GM18520 (cell line): ENCODE measurements at regions not wholly inside any gene's neighbourhood (a gene's known extent, or its start where the extent isn't known, plus 50 kb on each side); places are given as distances from the start of the nearest gene placed in this dataset.
"Not testable (repeated sequence)": the region's sequence is repeated elsewhere in the genome, so short reads cannot be mapped to it uniquely, and the experiment has no call there.

Source experiments
- ATAC-seq: cut with Tn5 transposase; IDR thresholded peaks from one replicate; pipeline ENCODE4 v1.9.1; 2021; ENCODE audit not compliant: unreplicated experiment

DNA sequence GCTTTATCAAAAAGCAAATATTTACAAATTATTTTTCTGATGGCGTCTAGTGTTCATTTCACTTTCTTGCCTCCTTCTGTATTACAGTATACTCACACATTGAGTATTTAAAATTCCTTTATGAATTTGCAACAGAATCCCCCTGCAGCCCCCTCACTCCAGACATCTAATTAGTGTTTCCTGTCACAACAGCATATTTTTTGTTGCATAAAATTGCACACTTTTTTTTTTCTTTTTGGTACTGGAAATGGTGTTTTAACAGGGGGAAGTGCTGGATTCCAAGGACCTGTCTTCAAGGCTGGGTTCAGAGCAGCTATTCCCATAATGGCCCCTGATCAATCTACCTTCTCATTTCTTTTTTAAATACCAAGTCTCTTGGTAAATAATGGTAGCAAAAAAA, 184.3 kb upstream of the HMCN1 start:
- ATAC-seq: no peak

DNA sequence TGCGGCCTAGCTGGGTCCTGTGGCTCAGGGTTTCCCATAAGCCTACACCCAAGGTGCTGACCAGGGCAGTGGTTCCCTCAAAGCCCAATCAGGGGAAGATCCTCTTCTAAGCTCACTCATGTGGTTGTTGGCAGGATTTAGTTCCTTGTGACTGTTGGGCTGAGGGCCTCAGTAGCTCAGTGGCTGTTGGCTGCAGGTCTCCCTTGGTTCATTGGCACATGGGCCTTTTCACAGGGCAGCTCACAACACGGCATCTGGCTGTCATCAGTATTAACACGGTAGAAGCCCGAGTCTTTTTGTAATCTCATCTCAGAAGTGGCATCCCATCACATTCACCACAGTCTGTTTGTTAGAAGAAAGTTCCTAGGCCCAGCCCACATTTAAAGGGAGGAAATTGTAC, 188.2 kb upstream of the HMCN1 start:
- no peak for ATAC-seq

DNA sequence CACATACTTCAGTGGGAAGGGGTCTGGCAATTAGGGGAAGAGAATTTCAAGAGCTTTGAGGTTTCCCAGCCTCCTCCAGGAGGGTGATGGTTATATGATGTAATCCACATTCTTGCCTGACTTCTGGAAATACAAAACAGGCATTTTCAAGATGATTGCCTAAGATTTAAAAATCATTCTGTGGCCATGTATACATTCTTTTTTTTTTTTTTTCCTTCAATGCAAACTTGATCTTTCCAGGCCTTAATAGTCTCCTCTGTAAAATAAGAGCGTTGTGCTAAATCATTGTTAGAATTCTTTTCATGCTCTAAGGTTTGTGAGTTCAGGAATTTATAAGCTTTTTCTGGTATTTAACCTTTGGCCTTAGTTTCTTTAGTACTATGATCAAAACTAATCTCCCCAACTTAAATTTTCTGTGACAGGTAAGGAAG, 192.3 kb upstream of the HMCN1 start:
- no peak for ATAC-seq

DNA sequence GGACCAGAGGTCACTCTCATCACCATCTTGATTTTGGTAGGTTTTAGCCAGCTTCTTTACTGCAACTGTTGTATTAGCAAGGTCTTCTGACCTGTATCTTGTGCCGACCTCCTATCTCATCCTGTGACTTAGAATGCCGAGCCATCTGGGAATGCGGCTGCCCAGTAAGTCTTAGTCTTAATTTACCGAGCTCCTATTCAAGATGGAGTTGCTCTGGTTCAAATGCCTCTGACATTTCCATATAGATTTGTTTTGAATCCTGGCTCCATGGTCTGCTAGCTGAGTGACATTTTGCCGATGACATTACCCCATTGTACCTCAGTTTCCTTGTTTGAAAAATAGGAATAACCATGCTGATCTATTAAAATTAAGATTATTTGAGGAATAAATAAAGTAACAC, 193.9 kb upstream of the HMCN1 start:
- no peak for ATAC-seq

DNA sequence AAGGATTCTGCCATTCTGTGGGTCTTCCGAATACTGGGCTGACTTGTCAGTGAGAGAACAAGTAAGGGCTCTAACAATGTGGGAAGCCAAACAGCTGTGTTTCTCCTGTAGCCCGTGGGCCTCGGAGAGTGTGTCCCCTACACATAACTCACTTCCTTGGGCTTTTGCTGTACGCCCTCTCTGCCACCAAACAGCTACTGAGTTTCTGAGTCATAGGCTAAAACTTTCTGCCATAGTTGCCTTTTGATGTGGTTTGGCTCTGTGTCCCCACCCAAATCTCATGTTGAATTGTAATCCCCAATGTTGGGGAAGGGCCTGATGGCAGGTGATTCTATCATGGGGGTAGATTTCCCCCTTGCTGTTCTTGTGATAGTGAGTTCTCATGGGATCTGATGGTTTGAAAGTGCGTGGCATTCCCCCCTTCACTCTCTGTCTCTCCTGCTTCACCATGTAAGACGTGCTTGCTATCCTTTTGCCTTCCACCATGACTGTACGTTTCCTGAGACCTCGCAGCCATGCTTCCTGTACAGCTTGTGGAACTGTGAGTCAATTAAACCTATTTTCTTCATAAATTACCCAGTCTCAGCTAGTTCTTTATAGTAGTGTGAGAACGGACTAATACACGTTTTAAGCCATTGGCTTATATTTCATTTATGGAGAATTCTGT, 194.8 kb upstream of the HMCN1 start:
- no peak for ATAC-seq

DNA sequence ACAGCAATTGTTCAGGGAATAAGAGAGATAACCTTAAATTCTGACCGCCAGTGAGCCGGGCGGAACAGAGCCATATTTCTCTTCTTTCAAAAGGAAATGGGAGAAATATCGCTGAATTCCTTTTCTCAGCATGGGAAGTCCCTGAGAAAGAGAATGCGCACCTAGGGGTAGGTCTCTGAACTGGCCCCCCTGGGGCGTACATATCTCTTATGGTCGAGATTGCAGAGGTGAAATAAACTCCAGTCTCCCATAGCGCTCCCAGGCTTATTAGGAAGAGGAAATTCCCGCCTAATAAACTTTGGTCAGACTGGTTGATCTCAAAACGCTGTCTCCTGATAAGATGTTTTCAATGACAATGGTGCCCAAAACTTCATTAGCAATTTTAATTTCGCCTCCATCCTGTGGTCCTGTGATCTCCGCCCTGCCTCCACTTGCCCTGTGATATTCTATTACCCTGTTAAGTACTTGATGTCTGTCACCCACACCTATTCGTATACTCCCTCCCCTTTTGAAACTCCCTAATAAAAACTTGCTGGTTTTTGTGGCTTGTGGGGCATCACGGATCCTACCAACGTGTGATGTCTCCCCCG, 195.8 kb upstream of the HMCN1 start:
- not testable (repeated sequence) for ATAC-seq

DNA sequence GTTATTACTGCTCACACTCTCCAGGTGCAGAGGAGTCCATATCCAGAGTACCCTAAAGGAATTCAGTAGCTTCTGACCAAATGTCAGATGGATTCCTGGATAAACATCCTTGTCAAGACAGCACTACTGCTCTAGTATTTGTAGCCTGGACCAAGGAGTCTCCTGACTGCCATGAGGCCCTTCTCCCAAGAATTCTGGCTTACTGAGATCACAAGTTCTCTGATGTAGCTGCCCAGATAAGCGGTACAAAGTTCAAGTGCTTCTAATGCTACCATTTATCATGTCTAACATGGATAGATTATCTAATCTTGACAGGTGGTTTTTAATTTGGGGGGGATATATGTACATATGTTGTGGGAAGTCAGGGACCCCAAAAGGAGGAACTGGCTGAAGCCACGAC, 196.6 kb upstream of the HMCN1 start:
- ATAC-seq: no peak

DNA sequence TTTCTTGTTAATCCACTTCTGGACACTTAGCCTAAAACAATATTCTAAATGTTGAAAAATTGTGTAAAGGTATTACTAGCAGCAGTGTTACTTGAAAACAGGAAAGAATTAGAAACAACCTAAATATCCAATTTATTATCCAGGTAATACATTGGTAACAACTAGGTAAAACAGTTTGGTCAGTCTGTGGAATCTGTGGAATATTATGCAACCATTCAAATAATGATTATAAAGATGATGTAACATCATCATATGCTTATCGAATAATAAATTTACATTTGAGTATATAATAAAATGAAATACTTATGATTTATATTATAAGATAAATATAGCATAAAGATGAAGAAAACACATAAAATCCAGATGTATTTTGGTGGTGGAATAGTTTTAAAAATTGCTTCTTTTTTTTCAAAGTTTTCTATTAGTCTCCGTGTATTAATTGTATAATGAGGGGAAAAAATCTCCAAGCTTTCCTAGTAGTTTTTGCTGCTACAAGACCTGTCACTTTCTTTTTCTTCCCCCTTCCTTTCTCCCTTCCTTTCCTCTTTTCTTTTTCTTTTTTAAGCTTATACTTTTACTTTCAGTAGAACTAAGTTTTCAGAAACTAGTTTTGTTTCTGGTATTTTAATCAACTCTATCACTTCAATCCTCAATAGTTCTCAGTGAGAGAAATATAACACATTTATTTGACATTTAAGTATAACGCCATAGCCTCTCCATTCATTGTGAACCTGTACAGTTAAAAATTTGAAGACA, 197.8 kb upstream of the HMCN1 start:
- no peak for ATAC-seq

DNA sequence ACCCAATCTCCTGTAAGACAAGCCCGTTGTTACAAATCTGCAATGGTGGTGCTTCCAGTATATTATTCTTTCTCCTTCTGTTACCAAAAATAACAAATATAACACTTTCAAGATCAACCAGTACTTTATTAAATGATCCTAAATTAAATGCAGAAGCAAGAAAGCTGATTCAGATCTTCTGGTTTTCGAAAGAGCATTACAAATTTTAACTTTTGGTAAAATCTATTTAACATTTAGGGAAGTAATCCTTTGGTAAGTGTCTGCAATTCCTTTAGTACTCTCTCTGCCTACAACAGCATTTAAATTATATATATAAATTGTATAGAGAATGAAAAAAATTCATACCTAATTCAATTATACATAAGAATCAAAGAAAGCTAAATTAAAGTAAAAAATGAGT, 198.6 kb upstream of the HMCN1 start:
- ATAC-seq: no peak

DNA sequence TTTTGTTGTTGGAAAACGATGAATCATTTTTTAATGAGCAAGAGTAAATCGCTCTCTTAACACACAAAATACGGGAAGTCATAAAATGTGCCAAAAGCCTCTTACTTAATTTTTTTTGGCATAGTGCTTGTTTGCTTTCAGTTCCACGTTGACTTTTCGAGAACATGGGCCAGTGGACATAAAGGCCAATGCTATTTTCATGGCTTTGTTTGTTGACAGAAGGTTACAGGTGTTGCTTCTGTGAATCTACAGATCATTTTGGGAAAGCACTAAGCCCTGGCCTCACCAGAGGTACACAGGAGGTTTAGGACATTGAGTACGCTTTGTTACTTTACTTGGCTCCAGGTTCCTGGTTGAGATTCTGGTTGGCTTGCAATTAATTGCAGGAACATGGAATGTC, 199.4 kb upstream of the HMCN1 start:
- no peak for ATAC-seq

DNA sequence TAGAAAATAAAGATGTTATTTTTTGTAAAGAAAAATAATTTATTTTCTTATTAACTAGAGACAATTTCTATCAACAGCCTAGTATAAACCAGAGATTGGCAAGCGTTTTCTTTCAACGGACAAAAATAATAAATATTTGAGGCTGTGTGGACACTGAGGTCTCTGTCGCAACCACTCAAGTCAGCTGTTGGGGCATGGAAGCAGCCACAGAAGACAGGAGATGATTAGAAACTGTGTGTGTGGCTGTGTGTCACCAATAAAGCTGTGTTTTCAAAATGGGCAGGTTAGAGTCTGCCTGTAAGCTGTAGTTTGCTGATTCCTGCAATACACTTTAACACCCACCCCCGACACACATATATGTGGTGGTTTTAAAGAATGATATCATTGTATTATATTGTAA, 200.6 kb upstream of the HMCN1 start:
- no peak for ATAC-seq

DNA sequence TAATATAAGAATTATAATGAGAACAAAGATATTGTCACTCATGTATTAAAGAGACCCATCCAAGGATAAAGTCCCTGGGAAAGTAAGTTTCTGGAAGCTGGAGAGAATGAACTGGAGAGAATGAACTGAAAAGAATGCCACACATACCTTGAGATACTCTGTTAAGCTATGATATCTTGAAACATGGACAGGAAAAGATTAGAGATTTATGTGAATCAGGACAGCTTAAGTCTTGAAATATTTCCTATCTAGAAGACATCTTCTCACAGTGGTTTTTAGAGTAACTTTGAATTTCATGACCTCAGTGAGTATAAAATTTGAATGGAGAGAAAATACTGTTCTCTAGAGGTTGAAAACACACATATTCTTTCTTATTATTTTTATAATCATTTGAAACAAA, 201.3 kb upstream of the HMCN1 start:
- no peak for ATAC-seq

DNA sequence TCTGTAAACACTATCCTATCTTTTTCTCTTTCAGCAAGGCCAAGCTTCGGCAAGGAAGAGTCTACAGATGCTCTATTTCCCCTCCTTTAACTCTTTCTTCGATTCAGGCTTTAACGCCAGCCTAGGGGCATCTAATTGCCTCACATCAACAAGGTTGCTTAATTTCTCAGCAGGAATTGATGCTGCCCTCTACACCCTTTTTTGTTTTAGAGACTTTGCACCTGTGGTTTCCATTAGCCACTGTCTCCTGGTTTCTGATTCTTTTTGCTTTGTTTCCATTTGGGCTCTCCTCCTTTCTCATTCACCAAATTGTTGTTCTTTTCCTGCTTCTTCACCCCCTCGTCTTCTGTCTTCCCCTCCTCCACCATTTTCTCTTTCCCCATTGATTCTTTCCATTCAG, 202.4 kb upstream of the HMCN1 start:
- ATAC-seq: no peak

DNA sequence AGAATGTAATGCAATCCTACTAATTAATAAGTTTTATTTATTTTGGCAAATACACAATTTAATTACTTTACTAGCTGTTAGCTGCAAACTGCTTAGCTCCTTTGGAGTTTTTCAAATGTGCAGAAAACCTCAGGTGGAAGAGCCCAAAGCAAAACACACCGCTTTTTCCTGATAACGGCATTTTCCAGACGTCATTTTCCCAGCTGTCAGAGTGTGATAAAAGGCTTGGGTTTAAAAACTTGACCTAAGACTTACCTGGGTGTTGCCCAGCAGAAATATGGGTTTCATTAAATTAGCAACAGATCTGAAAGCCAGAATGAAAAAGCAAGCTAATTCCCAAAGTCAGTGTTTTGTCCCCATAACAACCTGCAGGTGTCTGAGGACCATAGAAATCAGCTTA, 204.0 kb upstream of the HMCN1 start:
- no peak for ATAC-seq

DNA sequence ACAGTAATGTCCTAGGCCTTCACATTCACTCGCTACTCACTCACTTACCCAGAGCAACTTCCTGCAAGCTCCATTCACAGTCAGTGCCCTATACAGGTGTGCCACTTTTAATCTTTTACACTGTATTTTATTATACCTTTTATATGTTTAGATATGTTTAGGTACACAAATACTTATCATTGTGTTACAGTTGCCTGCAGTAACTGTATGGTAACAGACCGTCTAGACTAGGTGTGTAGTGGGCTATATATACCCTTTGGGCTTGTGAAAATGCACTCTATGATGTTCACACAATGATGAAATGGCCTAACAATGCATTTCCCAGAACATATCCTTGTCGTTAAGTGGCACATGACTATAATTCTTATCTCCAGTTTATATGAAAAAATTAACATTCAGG, 204.5 kb upstream of the HMCN1 start:
- no peak for ATAC-seq

DNA sequence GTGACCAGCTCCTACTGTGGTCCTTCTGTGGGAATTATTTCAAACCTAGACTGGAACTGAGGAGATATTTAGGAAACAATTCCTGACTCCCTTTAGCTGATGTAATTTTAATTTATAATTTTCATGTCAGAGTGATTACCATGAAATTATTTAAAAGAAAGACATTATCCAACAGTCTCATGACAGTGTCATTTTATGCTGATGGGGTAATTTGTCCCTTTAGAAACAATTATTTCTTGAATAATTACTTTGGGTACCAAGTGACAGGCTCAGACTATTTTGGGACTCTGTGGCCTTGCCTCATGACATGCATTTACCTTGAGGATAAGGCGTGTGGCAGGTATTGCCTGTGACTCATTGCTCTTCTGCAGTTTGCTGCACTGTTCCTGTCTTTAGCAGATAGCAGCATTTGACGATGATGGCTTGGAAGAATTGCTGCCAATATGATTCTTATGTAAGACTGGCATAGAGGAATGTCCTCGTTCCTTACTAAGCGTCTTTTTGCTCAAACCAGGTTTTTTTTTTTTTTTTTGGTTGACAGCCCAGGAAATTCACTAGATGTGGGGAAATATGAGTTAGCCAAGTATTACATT, 206.0 kb upstream of the HMCN1 start:
- no peak for ATAC-seq

DNA sequence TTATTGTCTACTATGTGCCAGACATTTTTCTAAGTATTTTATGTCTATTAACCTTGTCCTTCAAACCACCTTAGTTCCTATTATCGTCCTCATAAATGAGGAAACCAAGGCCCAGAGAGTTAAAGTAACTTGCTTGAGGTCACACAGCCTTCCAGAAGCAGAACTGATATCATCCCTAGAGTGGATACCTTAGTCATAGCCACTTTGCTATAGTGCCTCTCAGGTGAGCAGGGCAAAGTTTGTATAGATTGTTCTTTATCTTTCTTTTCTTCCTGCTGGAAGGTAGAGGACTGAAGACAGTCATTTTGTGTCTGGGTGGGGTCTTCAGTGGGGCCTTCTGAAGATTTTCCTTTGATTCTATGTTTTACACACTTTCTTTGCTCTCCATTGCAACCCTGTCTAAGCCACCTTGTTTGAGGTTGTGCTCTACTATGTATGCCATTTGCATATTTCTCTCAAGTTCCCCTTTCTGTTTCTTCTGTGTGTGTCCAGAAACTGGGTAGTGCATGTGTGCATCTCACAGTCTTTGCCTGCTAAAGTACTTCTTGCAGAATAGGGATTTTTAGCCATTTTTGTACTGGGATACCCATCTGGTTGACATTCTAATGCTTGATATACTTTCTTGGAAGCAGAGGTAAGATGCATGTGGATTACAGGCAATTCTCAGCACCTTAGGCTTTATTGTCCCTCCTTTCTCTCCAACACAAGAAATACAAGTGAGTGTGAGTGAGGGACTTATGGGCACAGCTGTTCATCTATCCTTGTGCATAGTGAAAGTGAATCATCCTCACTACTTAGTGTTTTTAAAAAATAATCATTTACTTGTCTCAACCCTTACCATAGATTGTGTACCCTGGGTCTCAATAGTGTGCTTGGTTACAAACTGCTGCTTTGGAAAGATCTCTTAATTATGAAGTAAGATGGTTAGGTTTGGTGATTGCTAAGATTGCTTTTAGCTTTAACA, 207.6 kb upstream of the HMCN1 start:
- ATAC-seq: peak; percentile 100

DNA sequence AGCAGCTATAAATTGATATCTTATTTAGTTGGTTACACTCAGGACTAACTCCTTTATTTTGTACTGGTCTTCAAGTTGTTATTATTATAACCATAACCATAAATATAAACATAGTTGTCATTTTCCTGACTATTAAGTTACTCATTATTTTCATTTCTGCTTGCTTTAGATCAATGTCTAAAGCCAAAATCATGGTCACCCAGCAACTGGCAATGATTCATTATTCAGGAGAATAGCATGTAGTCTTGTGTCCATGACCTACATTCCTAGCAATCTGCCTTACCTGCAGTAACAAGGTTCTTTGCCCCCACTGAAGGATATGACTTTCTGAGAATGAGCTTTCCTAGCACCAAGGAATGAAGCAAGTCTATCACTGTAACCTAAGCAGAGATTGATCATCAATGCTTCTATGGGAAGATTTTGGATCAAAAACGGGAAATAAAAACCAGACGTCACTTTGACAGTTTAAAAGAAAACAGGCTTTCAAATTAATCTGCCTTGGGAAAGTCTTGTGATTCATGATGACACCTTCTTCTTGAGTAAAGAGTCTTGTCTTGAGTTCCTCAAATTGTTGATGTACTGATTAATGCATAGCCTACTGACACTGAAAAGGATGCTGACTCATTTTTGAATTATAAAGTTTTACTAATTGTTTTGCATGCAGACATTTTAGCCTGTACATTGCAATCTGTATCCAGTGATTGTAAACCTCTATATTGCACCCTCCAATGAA, 203.3 kb upstream of the IVNS1ABP start:
- ATAC-seq: peak; percentile 91

DNA sequence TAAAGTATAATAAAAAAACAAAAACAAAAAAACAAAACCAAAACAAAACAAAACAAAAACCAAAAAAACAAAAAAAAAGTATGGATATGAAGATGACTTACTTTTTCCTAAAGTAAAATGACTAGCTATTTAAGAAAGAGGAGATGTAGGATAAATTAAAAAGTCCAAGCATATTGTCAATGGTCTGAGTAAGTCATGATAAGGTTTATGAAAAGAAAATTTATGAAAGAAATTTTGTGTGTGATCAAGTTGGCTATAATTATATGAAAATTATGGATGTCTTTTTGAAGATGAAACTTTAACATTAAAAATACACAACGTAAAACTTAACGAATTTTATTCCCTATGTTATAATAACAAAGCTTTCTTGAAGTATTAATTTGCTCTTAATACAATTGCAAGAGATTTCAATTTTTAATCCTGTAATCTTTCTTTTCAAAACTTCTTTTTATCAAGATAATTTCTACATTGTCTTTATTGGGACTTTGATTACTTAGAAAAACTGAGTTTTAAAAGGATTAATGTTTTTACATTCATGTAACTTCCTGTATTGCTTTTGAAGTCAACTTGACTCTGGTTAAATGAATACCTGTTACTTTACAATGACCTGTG, 200.9 kb upstream of the IVNS1ABP start:
- ATAC-seq: no peak

DNA sequence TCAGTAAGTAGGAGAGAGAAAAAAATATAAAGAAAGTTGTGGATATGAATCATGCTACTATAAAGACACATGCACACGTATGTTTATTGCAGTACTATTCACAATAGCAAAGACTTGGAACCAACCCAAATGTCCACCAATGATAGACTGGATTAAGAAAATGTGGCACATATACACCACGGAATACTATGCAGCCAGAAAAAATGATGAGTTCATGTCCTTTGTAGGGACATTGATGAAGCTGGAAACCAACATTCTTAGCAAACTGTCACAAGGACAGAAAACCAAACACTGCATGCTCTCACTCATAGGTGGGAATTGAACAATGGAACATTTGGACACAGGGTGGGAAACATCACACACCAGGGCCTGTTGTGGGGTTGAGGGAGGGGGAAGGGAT, 200.3 kb upstream of the IVNS1ABP start:
- not testable (repeated sequence) for ATAC-seq
